Adrenal gland (tissue), 9 donors: ENCODE measurements at regions not wholly inside any gene's neighbourhood (a gene's known extent, or its start where the extent isn't known, plus 50 kb on each side); places are given as distances from the start of the nearest gene placed in this dataset.

Experiments used
- DNase-seq, 7 donors: peaks; one replicate each; pipeline ENCODE4 v3.0.0-alpha.2; 2019 to 2020
- H3K27ac ChIP-seq, 5 donors: fragments of 200-600 bp; sonication (generic) in 4 of 5; 1 replicate in 3 of 5; 2 replicates in 2 of 5; pipeline versions ENCODE4 v1.5.1 to v1.8.0; 2016 to 2020; ENCODE audit warnings: mild to moderate bottlenecking in 1 of 5
- H3K27me3 ChIP-seq: fragments of 200-600 bp; 2 replicates; pipeline ENCODE4 v1.8.0; 2021
- H3K36me3 ChIP-seq, 2 donors: fragments of 200-600 bp; replicated peaks in 1 of 2; 1 replicate in 1 of 2; 2 replicates in 1 of 2; pipeline versions ENCODE4 v1.5.1 to v1.8.0; 2018 to 2022
- H3K4me1 ChIP-seq, 2 donors: fragments of 200-600 bp; replicated peaks in 1 of 2; 1 replicate in 1 of 2; 2 replicates in 1 of 2; pipeline versions ENCODE4 v1.5.1 to v1.8.0; 2018 to 2021
- H3K4me3 ChIP-seq, 4 donors: fragments of 200-600 bp; sonication (generic) in 3 of 4; one replicate each; pipeline ENCODE4 v1.5.1; 2016 to 2018
- H3K9me3 ChIP-seq, 3 donors: fragments of 200-600 bp; sonication (generic) in 1 of 3; replicated peaks in 1 of 3; 1 replicate in 2 of 3; 2 replicates in 1 of 3; pipeline versions ENCODE4 v1.5.1 to v1.8.0; 2016 to 2021
- POLR2A ChIP-seq, 2 donors: fragments of 450-650 bp; IDR thresholded peaks; one replicate each; pipeline ENCODE4 v1.6.1; 2017; ENCODE audit warnings: antibody characterized with exemption in 2 of 2, mild to moderate bottlenecking in 2 of 2, moderate library complexity in 1 of 2
- WGBS, 4 donors: extraction: QIAGEN DNeasy Blood & Tissue Kit in 2 of 4; methylation state at CpG; one replicate each; pipeline versions ENCODE4 v1.1.5 to v1.1.7; 2013 to 2017; 5-methylcytosine and 5-hydroxymethylcytosine counted together
- intact Hi-C, 2 donors: fragments of 100-400 bp; cut with DNase I; formaldehyde crosslinking; loops; one replicate each; pipeline versions ENCODE4 v1.14.1 to v1.15.0; 2022 to 2023
- TF ChIP-seq, protein P1 (sequence below), 6 experiments: fragments of 450-650 bp in 4 of 6; fragments of 200-600 bp in 2 of 6; sonication (generic) in 1 of 6; IDR thresholded peaks; 1 replicate in 5 of 6; 2 replicates in 1 of 6; pipeline versions ENCODE4 v1.5.1 to v1.8.0; 2016 to 2021; ENCODE audit warnings: antibody characterized with exemption in 6 of 6, mild to moderate bottlenecking in 2 of 6, moderate library complexity in 1 of 6
- donor health status: healthy with polysubstance abuse.
- donor health status: Bipolar disorder and iron deficiency.
- donor health status: DM: yes; HTN: yes; CAD: no.
- donor health status: DM: no; HTN: no; CAD: no.
- donor health status: DM: no; HTN: no; CAD: no.

DNA sequence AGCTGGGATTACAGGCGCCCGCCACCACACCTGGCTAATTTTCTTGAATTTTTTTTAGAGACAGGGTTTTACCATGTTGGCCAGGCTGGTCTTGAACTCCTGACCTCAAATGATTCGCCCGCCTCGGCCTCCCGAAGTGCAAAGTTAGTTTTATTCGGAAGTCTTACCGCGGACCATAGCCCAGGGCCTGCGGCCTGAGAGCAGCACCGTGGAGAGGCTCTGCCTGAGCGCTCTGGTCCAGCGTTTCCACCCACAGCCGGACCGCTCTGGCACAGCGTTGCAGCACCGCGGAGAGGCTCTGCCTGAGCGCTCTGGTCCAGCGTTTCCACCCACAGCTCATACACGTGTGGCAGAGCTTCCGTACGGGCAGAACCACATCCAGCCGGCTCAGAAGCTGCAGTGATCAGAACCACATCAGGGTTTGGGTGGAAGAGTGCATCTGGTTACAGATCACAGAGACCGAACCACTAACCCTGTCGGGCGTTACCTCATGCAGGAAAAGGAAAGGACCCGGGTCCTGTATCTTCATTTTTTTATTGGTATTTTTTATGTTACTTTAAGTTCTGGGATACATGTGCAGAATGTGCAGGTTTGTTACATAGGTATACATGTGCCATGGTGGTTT is 102.4 kb upstream of the SOX1 start:
- Histone ChIP-seq H3K36me3 (no peaks in the 10 kb centered on the region), H3K27ac (no peak overlapping the region), H3K4me3 (no peak overlapping the region), H3K27me3 (peaks cover 6% of the 10 kb centered on the region), H3K9me3 (no peaks in the 10 kb centered on the region), H3K4me1 (no peaks in the 10 kb centered on the region)
- no peak for DNase-seq
- intact Hi-C loops, result no loop called here
- TF ChIP-seq, protein P1, sequence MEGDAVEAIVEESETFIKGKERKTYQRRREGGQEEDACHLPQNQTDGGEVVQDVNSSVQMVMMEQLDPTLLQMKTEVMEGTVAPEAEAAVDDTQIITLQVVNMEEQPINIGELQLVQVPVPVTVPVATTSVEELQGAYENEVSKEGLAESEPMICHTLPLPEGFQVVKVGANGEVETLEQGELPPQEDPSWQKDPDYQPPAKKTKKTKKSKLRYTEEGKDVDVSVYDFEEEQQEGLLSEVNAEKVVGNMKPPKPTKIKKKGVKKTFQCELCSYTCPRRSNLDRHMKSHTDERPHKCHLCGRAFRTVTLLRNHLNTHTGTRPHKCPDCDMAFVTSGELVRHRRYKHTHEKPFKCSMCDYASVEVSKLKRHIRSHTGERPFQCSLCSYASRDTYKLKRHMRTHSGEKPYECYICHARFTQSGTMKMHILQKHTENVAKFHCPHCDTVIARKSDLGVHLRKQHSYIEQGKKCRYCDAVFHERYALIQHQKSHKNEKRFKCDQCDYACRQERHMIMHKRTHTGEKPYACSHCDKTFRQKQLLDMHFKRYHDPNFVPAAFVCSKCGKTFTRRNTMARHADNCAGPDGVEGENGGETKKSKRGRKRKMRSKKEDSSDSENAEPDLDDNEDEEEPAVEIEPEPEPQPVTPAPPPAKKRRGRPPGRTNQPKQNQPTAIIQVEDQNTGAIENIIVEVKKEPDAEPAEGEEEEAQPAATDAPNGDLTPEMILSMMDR (IDR thresholded peaks at IDR 0.05), result no peak
- TF ChIP-seq POLR2A (IDR thresholded peaks at IDR 0.05), result no peak
- 91 to 93% (median 92%) methylated on average over 7 to 28 of the region's 28 CpGs for WGBS, 4 donors

DNA sequence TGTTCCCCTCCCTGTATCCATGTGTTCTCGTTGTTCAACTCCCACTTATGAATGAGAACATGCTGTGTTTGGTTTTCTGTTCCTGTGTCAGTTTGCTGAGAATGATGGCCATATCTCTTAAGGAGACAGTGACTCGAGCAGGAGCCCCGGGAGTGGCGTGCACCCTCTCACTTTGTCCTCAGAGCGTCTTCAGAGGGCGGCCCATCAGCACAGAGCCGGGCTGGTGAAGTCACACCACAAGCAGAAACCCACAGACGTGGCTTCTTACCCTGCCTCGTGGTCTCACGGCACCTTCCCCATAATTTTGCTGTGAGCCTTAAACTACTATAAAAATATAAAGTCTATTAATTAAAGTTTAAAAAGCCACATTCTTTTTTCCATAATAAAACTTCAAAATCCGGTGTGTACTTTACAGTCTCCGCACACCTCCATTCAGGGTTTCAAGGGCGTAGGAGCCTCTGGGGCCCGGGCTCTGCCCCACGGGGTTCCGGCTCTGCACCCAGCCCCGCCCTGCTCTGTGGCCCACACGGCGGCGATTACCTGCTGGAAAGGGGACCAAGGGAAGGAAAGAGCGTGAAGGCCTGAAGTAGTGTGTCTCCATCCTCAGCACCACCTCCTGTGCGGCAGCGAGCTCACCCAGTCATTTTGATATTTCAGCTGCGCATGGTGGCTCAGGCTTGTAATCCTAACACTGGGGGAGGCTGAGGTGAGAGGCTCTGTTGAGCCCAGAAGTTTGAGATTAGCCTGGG is 101.3 kb upstream of the SOX1 start:
- Histone ChIP-seq H3K27ac (no peak overlapping the region), H3K9me3 (no peaks in the 10 kb centered on the region), H3K27me3 (peaks cover 8% of the 10 kb centered on the region), H3K4me1 (no peaks in the 10 kb centered on the region), H3K36me3 (no peaks in the 10 kb centered on the region), H3K4me3 (no peak overlapping the region)
- WGBS, 4 donors, result 82 to 88% (median 85%) methylated on average over 19 to 24 of the region's 24 CpGs
- intact Hi-C loops, result no loop called here
- DNase-seq, result no peak
- TF ChIP-seq, protein P1 (IDR thresholded peaks at IDR 0.05), result no peak
- no peak for TF ChIP-seq POLR2A (IDR thresholded peaks at IDR 0.05)

DNA sequence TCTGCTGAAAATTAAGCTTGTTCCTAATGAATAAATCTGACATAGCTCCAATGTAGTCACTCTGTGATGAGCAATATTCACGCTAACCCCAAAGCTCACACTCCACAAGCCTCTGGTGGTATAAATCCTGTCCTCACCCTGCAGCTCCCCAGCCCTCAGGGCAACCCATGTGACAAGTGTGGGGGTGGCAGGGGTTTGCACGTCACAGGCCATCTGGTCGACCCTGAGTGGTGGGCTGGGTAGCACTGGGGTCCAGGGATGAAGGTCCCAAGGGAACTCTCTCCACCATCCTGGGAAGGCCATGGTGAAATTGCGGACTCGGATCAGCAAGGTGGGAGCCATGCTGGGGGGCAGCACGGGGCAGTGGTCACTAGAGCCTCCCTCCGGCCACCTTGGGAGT is 100.0 kb upstream of the SOX1 start:
- H3K9me3 ChIP-seq, result no peaks in the 10 kb centered on the region
- TF ChIP-seq, protein P1 (IDR thresholded peaks at IDR 0.05), result no peak
- no peak for TF ChIP-seq POLR2A (IDR thresholded peaks at IDR 0.05)
- H3K36me3 ChIP-seq, result no peaks in the 10 kb centered on the region
- intact Hi-C loops, result no loop called here
- WGBS, 4 donors, result 58 to 86% (median 67%) methylated on average over 5 to 7 of the region's 7 CpGs
- no peaks in the 10 kb centered on the region for H3K4me1 ChIP-seq
- H3K4me3 ChIP-seq, result no peak overlapping the region
- H3K27me3 ChIP-seq, result peaks cover 15% of the 10 kb centered on the region
- H3K27ac ChIP-seq, result no peak overlapping the region
- no peak for DNase-seq

DNA sequence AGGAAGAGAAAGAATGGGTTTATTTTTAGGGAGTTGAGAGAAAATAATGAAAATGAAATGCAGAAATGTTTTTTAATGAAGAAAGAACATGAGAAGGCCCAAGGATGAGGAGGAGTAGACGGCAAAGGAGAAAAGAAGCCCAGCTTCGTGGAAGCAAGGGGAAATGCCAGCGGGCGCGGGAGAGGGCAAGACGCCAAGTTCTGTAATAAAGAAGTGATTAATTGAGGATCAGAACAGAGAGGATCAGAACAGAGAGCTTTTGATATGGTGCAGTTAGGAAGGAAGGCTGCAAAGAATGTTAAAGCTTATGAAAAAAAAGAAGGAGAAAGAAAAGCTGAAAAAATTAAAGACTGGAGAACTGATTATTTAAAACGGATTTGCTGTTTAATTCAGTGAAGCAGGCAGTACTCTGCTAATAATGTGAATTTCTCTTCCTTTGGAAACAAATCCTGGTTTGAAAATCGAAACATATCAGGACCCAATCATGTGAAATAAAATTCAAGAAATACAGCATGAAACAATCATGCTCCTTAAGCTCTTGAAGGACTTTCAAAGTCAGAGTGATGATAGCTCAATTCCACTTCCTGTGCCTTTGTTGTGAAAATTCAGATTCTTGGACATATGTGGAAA is 99.3 kb upstream of the SOX1 start:
- no peak for DNase-seq
- intact Hi-C loops, result no loop called here
- 56 to 62% (median 59%) methylated on average over 8 of the region's 8 CpGs for WGBS, 4 donors
- Histone ChIP-seq H3K36me3 (no peaks in the 10 kb centered on the region), H3K4me3 (no peak overlapping the region), H3K9me3 (no peaks in the 10 kb centered on the region), H3K4me1 (no peaks in the 10 kb centered on the region), H3K27ac (no peak overlapping the region), H3K27me3 (peaks cover 15% of the 10 kb centered on the region)
- no peak for TF ChIP-seq POLR2A (IDR thresholded peaks at IDR 0.05)
- TF ChIP-seq, protein P1 (IDR thresholded peaks at IDR 0.05), result no peak
